KMS-11 (cell line): ENCODE measurements at regions not wholly inside any gene's neighbourhood (a gene's known extent, or its start where the extent isn't known, plus 50 kb on each side); places are given as distances from the start of the nearest gene placed in this dataset.

Experiments used
- H2AFZ ChIP-seq: fragments of 200-600 bp; sonication (generic); 2 replicates; pipeline ENCODE4 v1.6.1; 2016; ENCODE audit warnings: antibody characterized with exemption, mixed run types, low read depth
- H3K27ac ChIP-seq: fragments of 200-600 bp; sonication (generic); 2 replicates; pipeline ENCODE4 v1.6.1; 2016; ENCODE audit warnings: mild to moderate bottlenecking, mixed run types
- H3K27me3 ChIP-seq: fragments of 200-600 bp; sonication (generic); 2 replicates; pipeline ENCODE4 v1.6.1; 2017; ENCODE audit warnings: mild to moderate bottlenecking, low read depth, mixed run types, moderate library complexity; ENCODE audit not compliant: insufficient read depth
- H3K36me3 ChIP-seq: fragments of 200-600 bp; sonication (generic); 2 replicates; pipeline ENCODE4 v1.6.1; 2017; ENCODE audit warnings: mild to moderate bottlenecking, mixed run types; ENCODE audit not compliant: insufficient read depth
- H3K4me1 ChIP-seq: fragments of 200-600 bp; sonication (generic); 2 replicates; pipeline ENCODE4 v1.6.1; 2016; ENCODE audit warnings: mild to moderate bottlenecking, low read depth, mixed run types; ENCODE audit not compliant: poor library complexity, severe bottlenecking
- H3K4me2 ChIP-seq: fragments of 200-600 bp; sonication (generic); 2 replicates; pipeline ENCODE4 v1.7.0; 2016; ENCODE audit warnings: mild to moderate bottlenecking, mixed run types
- H3K4me3 ChIP-seq: fragments of 200-600 bp; sonication (generic); IDR thresholded peaks from 2 replicates; pipeline ENCODE4 v1.6.1; 2017; ENCODE audit warnings: low read depth, low read length, mixed read lengths; ENCODE audit not compliant: insufficient read depth
- H3K79me2 ChIP-seq: fragments of 200-600 bp; sonication (generic); 2 replicates; pipeline ENCODE4 v1.6.1; 2016; ENCODE audit warnings: low read depth, mixed run types; ENCODE audit not compliant: insufficient read depth
- H3K9ac ChIP-seq: fragments of 200-600 bp; sonication (generic); 2 replicates; pipeline ENCODE4 v1.6.1; 2016; ENCODE audit warnings: mild to moderate bottlenecking, mixed run types
- H4K20me1 ChIP-seq: fragments of 200-600 bp; sonication (generic); 2 replicates; pipeline ENCODE4 v1.6.1; 2016; ENCODE audit warnings: mild to moderate bottlenecking, mixed run types; ENCODE audit not compliant: insufficient read depth
- TF ChIP-seq, protein P1 (sequence below): fragments of 200-600 bp; sonication (generic); conservative IDR thresholded peaks from 2 replicates; pipeline ENCODE4 v1.6.1; 2017; ENCODE audit warnings: low read depth, mild to moderate bottlenecking, antibody characterized with exemption, low read length, moderate library complexity, mixed read lengths

DNA sequence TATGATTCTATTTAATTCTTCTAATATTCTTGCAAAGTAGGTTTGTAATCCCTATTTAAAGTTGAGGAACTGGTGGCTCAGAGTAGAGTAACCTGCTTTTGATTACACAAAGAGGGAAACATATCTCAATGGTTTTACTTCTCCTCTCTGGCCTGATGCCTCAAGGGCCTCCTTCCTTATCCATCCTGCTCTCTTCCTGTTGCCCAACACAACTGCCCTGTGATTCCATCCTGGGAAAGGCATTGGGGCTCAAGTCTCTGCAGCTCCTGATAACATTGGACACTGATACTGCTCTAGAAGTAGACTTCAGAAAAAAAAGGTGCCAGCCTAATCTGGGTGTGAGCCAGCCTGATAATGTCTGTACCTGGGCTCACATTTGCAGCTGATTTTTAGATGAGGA, 75.8 kb downstream of the RDH14 start:
- no peak overlapping the region for H3K9ac ChIP-seq
- H2AFZ ChIP-seq = no peak overlapping the region
- no peak overlapping the region for H3K4me3 ChIP-seq
- H4K20me1 ChIP-seq = no peaks in the 10 kb centered on the region
- H3K4me1 ChIP-seq = no peaks in the 10 kb centered on the region
- H3K79me2 ChIP-seq = no peaks in the 10 kb centered on the region
- H3K4me2 ChIP-seq = no peak overlapping the region
- H3K27me3 ChIP-seq = no peaks in the 10 kb centered on the region
- TF ChIP-seq, protein P1, sequence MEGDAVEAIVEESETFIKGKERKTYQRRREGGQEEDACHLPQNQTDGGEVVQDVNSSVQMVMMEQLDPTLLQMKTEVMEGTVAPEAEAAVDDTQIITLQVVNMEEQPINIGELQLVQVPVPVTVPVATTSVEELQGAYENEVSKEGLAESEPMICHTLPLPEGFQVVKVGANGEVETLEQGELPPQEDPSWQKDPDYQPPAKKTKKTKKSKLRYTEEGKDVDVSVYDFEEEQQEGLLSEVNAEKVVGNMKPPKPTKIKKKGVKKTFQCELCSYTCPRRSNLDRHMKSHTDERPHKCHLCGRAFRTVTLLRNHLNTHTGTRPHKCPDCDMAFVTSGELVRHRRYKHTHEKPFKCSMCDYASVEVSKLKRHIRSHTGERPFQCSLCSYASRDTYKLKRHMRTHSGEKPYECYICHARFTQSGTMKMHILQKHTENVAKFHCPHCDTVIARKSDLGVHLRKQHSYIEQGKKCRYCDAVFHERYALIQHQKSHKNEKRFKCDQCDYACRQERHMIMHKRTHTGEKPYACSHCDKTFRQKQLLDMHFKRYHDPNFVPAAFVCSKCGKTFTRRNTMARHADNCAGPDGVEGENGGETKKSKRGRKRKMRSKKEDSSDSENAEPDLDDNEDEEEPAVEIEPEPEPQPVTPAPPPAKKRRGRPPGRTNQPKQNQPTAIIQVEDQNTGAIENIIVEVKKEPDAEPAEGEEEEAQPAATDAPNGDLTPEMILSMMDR = no peak
- H3K36me3 ChIP-seq = no peaks in the 10 kb centered on the region
- H3K27ac ChIP-seq = no peak overlapping the region

DNA sequence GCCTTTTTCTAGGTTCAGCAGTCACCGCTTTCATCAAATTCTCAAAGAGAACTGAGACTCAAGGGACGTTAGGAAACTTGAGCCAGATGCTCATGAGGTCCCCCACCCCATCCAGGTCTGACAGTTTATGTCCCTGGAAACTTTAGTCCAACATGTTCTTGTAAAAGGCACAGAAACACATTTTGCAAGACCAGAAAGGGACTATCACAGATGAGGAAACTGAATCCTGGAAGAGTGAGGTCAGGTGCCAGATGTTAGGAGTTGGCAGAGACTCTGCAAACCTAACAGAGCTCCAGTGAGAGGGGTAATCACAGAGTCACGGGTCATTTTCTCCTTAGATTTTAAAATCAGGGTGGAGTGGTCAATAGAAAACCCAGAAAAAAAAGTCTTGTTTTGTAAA, 76.6 kb downstream of the RDH14 start:
- Histone ChIP-seq H3K79me2 (no peaks in the 10 kb centered on the region), H3K36me3 (no peaks in the 10 kb centered on the region), H3K9ac (no peak overlapping the region), H3K4me3 (no peak overlapping the region), H3K4me2 (no peak overlapping the region), H3K27me3 (no peaks in the 10 kb centered on the region), H4K20me1 (no peaks in the 10 kb centered on the region), H3K4me1 (no peaks in the 10 kb centered on the region), H3K27ac (no peak overlapping the region), H2AFZ (no peak overlapping the region)
- TF ChIP-seq, protein P1 = no peak

DNA sequence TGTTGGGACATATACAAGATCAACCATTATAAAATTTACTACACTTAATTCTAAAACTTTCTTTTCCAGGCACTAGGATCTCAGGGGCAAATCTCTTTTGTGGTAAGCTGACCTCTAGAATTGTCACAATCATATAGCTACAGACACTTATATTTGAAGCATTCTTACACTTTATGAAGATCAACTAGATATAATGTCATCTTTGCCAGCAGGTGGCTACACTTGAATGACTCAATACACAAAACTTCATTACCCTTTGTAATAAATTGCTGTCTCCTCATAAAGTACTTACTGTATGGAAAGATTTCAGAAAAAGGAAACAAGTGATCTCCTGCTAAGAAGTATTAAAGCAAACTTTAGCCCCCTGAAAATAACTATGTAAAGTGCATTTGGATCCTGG, 77.8 kb downstream of the RDH14 start:
- H3K27ac ChIP-seq = no peak overlapping the region
- TF ChIP-seq, protein P1 = no peak

DNA sequence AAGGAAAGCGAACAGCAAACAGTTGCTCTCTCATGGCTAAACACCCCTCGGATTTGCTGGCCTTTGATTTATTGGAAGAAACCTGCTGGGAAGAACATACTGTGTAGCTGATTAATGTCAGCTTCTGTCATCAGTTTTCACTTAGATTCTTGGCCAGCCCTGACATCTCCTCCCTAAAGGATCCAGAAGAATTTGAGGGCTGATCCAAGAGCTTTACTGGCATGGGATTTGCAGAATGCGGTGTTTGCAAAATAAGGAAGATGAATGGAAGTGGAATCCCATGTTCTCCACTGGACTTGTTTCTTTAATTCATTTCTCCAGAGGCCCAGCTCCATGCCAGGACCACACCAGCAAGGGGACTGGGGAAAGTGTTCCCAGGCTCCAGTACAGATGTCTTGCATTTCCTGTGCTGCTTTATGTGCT, 80.5 kb downstream of the RDH14 start:
- Histone ChIP-seq H3K4me3 (no peak overlapping the region), H4K20me1 (no peaks in the 10 kb centered on the region), H2AFZ (no peak overlapping the region), H3K36me3 (no peaks in the 10 kb centered on the region), H3K27ac (no peak overlapping the region), H3K9ac (no peak overlapping the region), H3K27me3 (no peaks in the 10 kb centered on the region), H3K4me2 (no peak overlapping the region), H3K4me1 (no peaks in the 10 kb centered on the region), H3K79me2 (no peaks in the 10 kb centered on the region)
- TF ChIP-seq, protein P1 = no peak

More for the DNA sequence above, 77.8 kb downstream of the RDH14 start:
- Histone ChIP-seq H3K4me3 (no peak overlapping the region), H3K4me2 (no peak overlapping the region), H3K27me3 (no peaks in the 10 kb centered on the region), H3K36me3 (no peaks in the 10 kb centered on the region), H3K79me2 (no peaks in the 10 kb centered on the region), H4K20me1 (no peaks in the 10 kb centered on the region), H2AFZ (no peak overlapping the region), H3K4me1 (no peaks in the 10 kb centered on the region), H3K9ac (no peak overlapping the region)

DNA sequence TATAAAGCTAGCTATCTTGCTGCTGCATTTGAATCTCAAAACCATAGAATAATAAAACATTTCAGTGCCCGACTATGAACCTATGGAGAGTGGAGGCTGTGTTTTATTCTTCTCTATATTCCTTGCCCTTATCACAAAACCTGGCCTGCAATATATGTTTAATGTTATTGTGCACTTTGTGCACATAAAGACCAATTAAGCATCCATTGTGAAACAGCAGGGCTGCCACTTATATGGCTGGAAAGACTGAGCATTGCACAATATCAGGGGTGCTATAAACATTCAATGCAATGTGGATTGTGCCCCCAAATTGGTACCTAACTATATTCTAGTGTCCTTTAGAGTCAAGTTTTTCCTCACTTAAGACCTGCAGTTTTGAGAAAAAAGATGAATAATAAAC, 83.2 kb downstream of the RDH14 start:
- TF ChIP-seq, protein P1 = no peak
- no peak overlapping the region for H3K4me3 ChIP-seq
- no peaks in the 10 kb centered on the region for H4K20me1 ChIP-seq
- H3K9ac ChIP-seq = no peak overlapping the region
- H3K27me3 ChIP-seq = no peaks in the 10 kb centered on the region
- no peaks in the 10 kb centered on the region for H3K36me3 ChIP-seq
- no peaks in the 10 kb centered on the region for H3K79me2 ChIP-seq
- H2AFZ ChIP-seq = no peak overlapping the region
- H3K27ac ChIP-seq = no peak overlapping the region
- no peak overlapping the region for H3K4me2 ChIP-seq
- H3K4me1 ChIP-seq = no peaks in the 10 kb centered on the region
